Neural progenitor cell (in vitro differentiated cells): ENCODE measurements at regions not wholly inside any gene's neighbourhood (a gene's known extent, or its start where the extent isn't known, plus 50 kb on each side); places are given as distances from the start of the nearest gene placed in this dataset.

Experiments used
- DNase-seq: peaks from one replicate; pipeline ENCODE4 v3.0.0-alpha.2; 2016; ENCODE audit warnings: low spot score
- H2AFZ ChIP-seq: fragments of 200-600 bp; sonication (generic); replicated peaks from 2 replicates; pipeline ENCODE4 v1.6.1; 2016; ENCODE audit warnings: antibody characterized with exemption
- H3F3A ChIP-seq: fragments of 200-600 bp; sonication (generic); 2 replicates; pipeline ENCODE4 v1.6.1; 2016; ENCODE audit warnings: antibody characterized with exemption, low read depth
- H3K27ac ChIP-seq: fragments of 200-600 bp; sonication (generic); 2 replicates; pipeline ENCODE4 v1.5.1; 2016; ENCODE audit warnings: mild to moderate bottlenecking
- H3K27me3 ChIP-seq: fragments of 200-600 bp; sonication (generic); 2 replicates; pipeline ENCODE4 v1.6.1; 2016; ENCODE audit warnings: mild to moderate bottlenecking, moderate library complexity
- H3K36me3 ChIP-seq: fragments of 200-600 bp; sonication (generic); 2 replicates; pipeline ENCODE4 v1.5.1; 2016
- H3K4me1 ChIP-seq: fragments of 200-600 bp; sonication (generic); 2 replicates; pipeline ENCODE4 v1.6.1; 2016; ENCODE audit warnings: mixed run types
- H3K4me2 ChIP-seq: fragments of 200-600 bp; sonication (generic); 2 replicates; pipeline ENCODE4 v1.6.1; 2016
- H3K4me3 ChIP-seq: fragments of 200-600 bp; sonication (generic); 2 replicates; pipeline ENCODE4 v1.5.1; 2016
- H3K79me2 ChIP-seq: fragments of 200-600 bp; sonication (generic); 2 replicates; pipeline ENCODE4 v1.6.1; 2016; ENCODE audit warnings: low read depth
- H3K9ac ChIP-seq: fragments of 200-600 bp; sonication (generic); 2 replicates; pipeline ENCODE4 v1.6.1; 2016
- H3K9me3 ChIP-seq: fragments of 200-600 bp; sonication (generic); 2 replicates; pipeline ENCODE4 v1.5.1; 2016; ENCODE audit warnings: low read depth
- H4K20me1 ChIP-seq: fragments of 200-600 bp; sonication (generic); 2 replicates; pipeline ENCODE4 v1.6.1; 2016; ENCODE audit warnings: low read depth
- H3K27ac Mint-ChIP-seq: 3 replicates; pipeline ENCODE4 v1.8.0; 2021; ENCODE audit warnings: mixed read lengths
- H3K27me3 Mint-ChIP-seq: 2 replicates; pipeline ENCODE4 v1.8.0; 2022; ENCODE audit warnings: low read depth, mild to moderate bottlenecking, inconsistent platforms, moderate library complexity, mixed read lengths; ENCODE audit not compliant: insufficient read depth
- H3K36me3 Mint-ChIP-seq: 3 replicates; pipeline ENCODE4 v1.8.0; 2021; ENCODE audit warnings: mixed read lengths
- H3K4me1 Mint-ChIP-seq: 3 replicates; pipeline ENCODE4 v1.8.0; 2021; ENCODE audit warnings: mixed read lengths
- H3K4me3 Mint-ChIP-seq: 3 replicates; pipeline ENCODE4 v1.8.0; 2021; ENCODE audit warnings: mild to moderate bottlenecking, moderate library complexity, mixed read lengths
- H3K9me3 Mint-ChIP-seq: 3 replicates; pipeline ENCODE4 v1.8.0; 2020; ENCODE audit warnings: mixed read lengths
- CTCF ChIP-seq: fragments of 200-600 bp; sonication (generic); IDR thresholded peaks from 2 replicates; pipeline ENCODE4 v1.5.1; 2017; ENCODE audit warnings: antibody characterized with exemption, mild to moderate bottlenecking
- EZH2 ChIP-seq: fragments of 200-600 bp; sonication (generic); IDR thresholded peaks from 2 replicates; pipeline ENCODE4 v1.6.1; 2017; ENCODE audit warnings: antibody characterized with exemption, mild to moderate bottlenecking, moderate library complexity
- EZH2phosphoT487 ChIP-seq: fragments of 200-600 bp; sonication (generic); IDR thresholded peaks from 2 replicates; pipeline ENCODE4 v1.6.1; 2017; ENCODE audit warnings: antibody characterized with exemption

DNA sequence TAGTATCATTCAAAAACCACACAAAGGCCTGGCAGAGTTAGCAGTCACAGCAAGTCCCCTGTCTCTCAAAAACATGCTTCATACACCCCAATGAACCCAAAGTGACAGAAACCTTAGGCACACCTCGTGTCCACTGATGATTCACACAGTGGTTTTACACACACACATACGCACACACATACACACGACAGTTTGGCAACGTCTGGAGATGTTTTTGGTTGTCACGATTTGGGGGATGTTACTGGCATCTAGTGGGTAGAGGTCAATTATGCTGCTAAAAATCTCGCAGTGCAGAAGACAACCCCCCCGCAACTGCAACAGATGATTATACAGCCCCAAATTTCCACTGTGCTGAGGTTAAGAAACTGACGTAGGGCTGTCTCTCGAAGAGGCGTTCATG, 72.9 kb upstream of the PARD3B start:
- Histone ChIP-seq H3F3A (no peaks in the 10 kb centered on the region), H3K27me3 (no peaks in the 10 kb centered on the region), H2AFZ (no peak overlapping the region), H3K4me2 (no peak overlapping the region), H3K9me3 (no peaks in the 10 kb centered on the region), H3K36me3 (no peaks in the 10 kb centered on the region), H3K27ac (no peak overlapping the region), H3K4me1 (no peaks in the 10 kb centered on the region), H3K79me2 (no peaks in the 10 kb centered on the region), H3K9ac (no peak overlapping the region), H3K4me3 (no peak overlapping the region), H4K20me1 (no peaks in the 10 kb centered on the region)
- Mint-ChIP-seq H3K27me3 (peaks cover 6% of the 10 kb centered on the region), H3K4me3 (no peak overlapping the region), H3K4me1 (peaks cover 2% of the 10 kb centered on the region), H3K27ac (no peak overlapping the region), H3K9me3 (peaks cover 2% of the 10 kb centered on the region), H3K36me3 (no peaks in the 10 kb centered on the region)
- no peak for DNase-seq
- no peak for TF ChIP-seq EZH2
- no peak for TF ChIP-seq EZH2phosphoT487
- no peak for TF ChIP-seq CTCF

GRCh38 chr2:204473224-204473623, 72.1 kb upstream of the PARD3B start:
- Histone ChIP-seq H3K36me3 (no peaks in the 10 kb centered on the region), H3K9ac (no peak overlapping the region), H4K20me1 (no peaks in the 10 kb centered on the region), H3K4me3 (no peak overlapping the region), H3K9me3 (no peaks in the 10 kb centered on the region), H3K4me2 (no peak overlapping the region), H3K4me1 (no peaks in the 10 kb centered on the region), H3K79me2 (no peaks in the 10 kb centered on the region), H3K27ac (no peak overlapping the region), H3K27me3 (no peaks in the 10 kb centered on the region), H3F3A (no peaks in the 10 kb centered on the region), H2AFZ (no peak overlapping the region)
- TF ChIP-seq EZH2 (no peak), EZH2phosphoT487 (no peak), CTCF (no peak)
- peaks cover 6% of the 10 kb centered on the region for H3K27me3 Mint-ChIP-seq
- H3K9me3 Mint-ChIP-seq = peaks cover 2% of the 10 kb centered on the region
- H3K27ac Mint-ChIP-seq = no peak overlapping the region
- H3K4me3 Mint-ChIP-seq = no peak overlapping the region
- H3K36me3 Mint-ChIP-seq = no peaks in the 10 kb centered on the region
- no peak for DNase-seq
- peaks cover 2% of the 10 kb centered on the region for H3K4me1 Mint-ChIP-seq

DNA sequence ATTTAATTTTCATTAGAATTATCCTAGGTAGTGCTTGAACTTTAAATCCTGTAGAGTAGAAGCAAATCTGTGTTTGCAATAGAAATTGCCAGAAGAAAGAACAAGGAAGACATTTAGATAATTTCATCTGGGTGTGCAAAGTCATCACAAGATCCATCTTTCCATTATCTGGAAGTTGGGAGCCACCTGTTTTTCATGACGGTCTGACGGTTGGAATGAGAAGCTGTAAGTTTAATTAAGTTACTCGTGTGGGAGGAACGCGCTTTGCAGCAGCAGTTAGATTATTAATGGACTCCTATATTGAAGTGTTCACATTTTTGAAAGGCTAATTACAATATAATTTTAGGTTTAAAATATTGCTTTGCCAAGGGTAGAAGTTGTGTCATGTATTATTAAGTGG, 69.9 kb upstream of the PARD3B start:
- no peak overlapping the region for H2AFZ ChIP-seq
- H3K36me3 ChIP-seq = no peaks in the 10 kb centered on the region
- Mint-ChIP-seq H3K27me3 (peaks cover 6% of the 10 kb centered on the region), H3K36me3 (no peaks in the 10 kb centered on the region), H3K27ac (no peak overlapping the region), H3K4me3 (no peak overlapping the region), H3K4me1 (peaks cover 6% of the 10 kb centered on the region), H3K9me3 (peaks cover 2% of the 10 kb centered on the region)
- no peak overlapping the region for H3K4me2 ChIP-seq
- no peak for DNase-seq
- no peaks in the 10 kb centered on the region for H3K9me3 ChIP-seq
- TF ChIP-seq CTCF = no peak
- no peak for TF ChIP-seq EZH2phosphoT487
- no peak for TF ChIP-seq EZH2
- no peak overlapping the region for H3K4me3 ChIP-seq
- no peaks in the 10 kb centered on the region for H3F3A ChIP-seq
- H3K27ac ChIP-seq = no peak overlapping the region
- no peaks in the 10 kb centered on the region for H3K27me3 ChIP-seq
- no peak overlapping the region for H3K9ac ChIP-seq
- no peaks in the 10 kb centered on the region for H3K79me2 ChIP-seq
- no peaks in the 10 kb centered on the region for H4K20me1 ChIP-seq
- H3K4me1 ChIP-seq = no peaks in the 10 kb centered on the region
